OCI-LY3 (cell line): ENCODE measurements at regions not wholly inside any gene's neighbourhood (a gene's known extent, or its start where the extent isn't known, plus 50 kb on each side); places are given as distances from the start of the nearest gene placed in this dataset.
"Not testable (repeated sequence)": the region's sequence is repeated elsewhere in the genome, so short reads cannot be mapped to it uniquely, and the experiment has no call there.

Experiments
- H2AFZ ChIP-seq: fragments of 200-600, 300-600 bp; shearing (Covaris generic); 2 replicates; pipeline ENCODE4 v1.6.0; 2014; ENCODE audit warnings: antibody characterized with exemption, low read depth, low read length
- H3K27ac ChIP-seq: fragments of 200-600, 300-600 bp; sonication (generic); 2 replicates; pipeline ENCODE4 v1.5.1; 2014; ENCODE audit warnings: mild to moderate bottlenecking, low read length, moderate library complexity, mixed read lengths
- H3K27me3 ChIP-seq: fragments of 200-600, 300-600 bp; sonication (generic); 2 replicates; pipeline ENCODE4 v1.6.1; 2014; ENCODE audit warnings: low read depth, low read length, mixed read lengths
- H3K36me3 ChIP-seq: fragments of 200-600, 300-600 bp; sonication (generic); replicated peaks from 2 replicates; pipeline ENCODE3; 2014; ENCODE audit warnings: low read depth, low read length, mixed read lengths
- H3K4me1 ChIP-seq: fragments of 300-600, 200-600 bp; sonication (generic); 2 replicates; pipeline ENCODE4 v1.6.1; 2014; ENCODE audit warnings: low read length, mixed read lengths
- H3K4me2 ChIP-seq: fragments of 200-600, 300-600 bp; sonication (generic); 2 replicates; pipeline ENCODE4 v1.6.1; 2014; ENCODE audit warnings: low read length, mixed read lengths
- H3K4me3 ChIP-seq: fragments of 300-600, 200-600 bp; sonication (generic); 2 replicates; pipeline ENCODE4 v1.5.1; 2014; ENCODE audit warnings: antibody characterized with exemption, mild to moderate bottlenecking, low read length, moderate library complexity
- H3K79me2 ChIP-seq: fragments of 300-600, 200-600 bp; shearing (Covaris generic); 2 replicates; pipeline ENCODE4 v1.6.1; 2014; ENCODE audit warnings: mild to moderate bottlenecking, low read length, mixed read lengths
- H3K9ac ChIP-seq: fragments of 300-600, 200-600 bp; shearing (Covaris generic); 2 replicates; pipeline ENCODE4 v1.6.0; 2014; ENCODE audit warnings: mild to moderate bottlenecking, low read length, moderate library complexity
- H3K9me3 ChIP-seq: fragments of 200-600, 300-600 bp; shearing (Covaris generic); 2 replicates; pipeline ENCODE4 v1.6.1; 2014; ENCODE audit warnings: low read length, mixed read lengths; ENCODE audit not compliant: insufficient read depth
- H4K20me1 ChIP-seq: fragments of 200-600, 300-600 bp; sonication (generic); 2 replicates; pipeline ENCODE4 v1.6.1; 2016; ENCODE audit warnings: low read length, mixed read lengths; ENCODE audit not compliant: insufficient read depth
- EZH2phosphoT487 ChIP-seq: fragments of 200-600 bp; shearing (Covaris generic); IDR thresholded peaks from 2 replicates; pipeline ENCODE4 v1.6.1; 2018; ENCODE audit warnings: antibody characterized with exemption, mixed run types, low read depth
- TF ChIP-seq, protein P1 (sequence below): fragments of 200-600, 300-600 bp; sonication (generic); IDR thresholded peaks from 2 replicates; pipeline ENCODE4 v1.5.1; 2014; ENCODE audit warnings: antibody characterized with exemption, low read length, low read depth

DNA sequence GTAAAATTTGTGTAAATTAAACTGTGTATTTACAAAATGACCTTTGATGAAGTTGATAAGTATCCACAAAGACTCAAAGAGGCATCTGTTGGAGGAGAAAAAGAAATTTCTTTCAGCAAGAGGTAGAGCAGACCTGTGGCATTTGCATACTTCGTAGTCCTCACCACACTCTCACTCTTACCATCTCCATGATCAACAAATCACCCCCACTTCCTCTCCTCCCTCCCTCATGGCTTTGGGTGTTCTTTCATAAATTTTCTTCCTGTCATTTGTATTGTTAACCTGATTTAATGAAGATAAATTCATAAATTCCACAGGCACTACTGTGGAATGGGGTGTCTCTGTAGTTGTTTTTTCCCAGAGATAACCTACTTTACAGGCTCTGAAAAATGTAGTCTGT is 366.5 kb downstream of the ZNF674 start:
- TF ChIP-seq, protein P1, sequence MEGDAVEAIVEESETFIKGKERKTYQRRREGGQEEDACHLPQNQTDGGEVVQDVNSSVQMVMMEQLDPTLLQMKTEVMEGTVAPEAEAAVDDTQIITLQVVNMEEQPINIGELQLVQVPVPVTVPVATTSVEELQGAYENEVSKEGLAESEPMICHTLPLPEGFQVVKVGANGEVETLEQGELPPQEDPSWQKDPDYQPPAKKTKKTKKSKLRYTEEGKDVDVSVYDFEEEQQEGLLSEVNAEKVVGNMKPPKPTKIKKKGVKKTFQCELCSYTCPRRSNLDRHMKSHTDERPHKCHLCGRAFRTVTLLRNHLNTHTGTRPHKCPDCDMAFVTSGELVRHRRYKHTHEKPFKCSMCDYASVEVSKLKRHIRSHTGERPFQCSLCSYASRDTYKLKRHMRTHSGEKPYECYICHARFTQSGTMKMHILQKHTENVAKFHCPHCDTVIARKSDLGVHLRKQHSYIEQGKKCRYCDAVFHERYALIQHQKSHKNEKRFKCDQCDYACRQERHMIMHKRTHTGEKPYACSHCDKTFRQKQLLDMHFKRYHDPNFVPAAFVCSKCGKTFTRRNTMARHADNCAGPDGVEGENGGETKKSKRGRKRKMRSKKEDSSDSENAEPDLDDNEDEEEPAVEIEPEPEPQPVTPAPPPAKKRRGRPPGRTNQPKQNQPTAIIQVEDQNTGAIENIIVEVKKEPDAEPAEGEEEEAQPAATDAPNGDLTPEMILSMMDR = no peak
- TF ChIP-seq EZH2phosphoT487 = no peak
- H4K20me1 ChIP-seq = no peaks in the 10 kb centered on the region
- no peaks in the 10 kb centered on the region for H3K36me3 ChIP-seq
- H2AFZ ChIP-seq = no peak overlapping the region
- H3K27me3 ChIP-seq = no peaks in the 10 kb centered on the region
- no peak overlapping the region for H3K27ac ChIP-seq
- no peak overlapping the region for H3K9ac ChIP-seq
- H3K4me3 ChIP-seq = no peak overlapping the region
- no peaks in the 10 kb centered on the region for H3K79me2 ChIP-seq
- peaks cover 11% of the 10 kb centered on the region for H3K4me1 ChIP-seq
- H3K9me3 ChIP-seq = no peaks in the 10 kb centered on the region
- no peak overlapping the region for H3K4me2 ChIP-seq

DNA sequence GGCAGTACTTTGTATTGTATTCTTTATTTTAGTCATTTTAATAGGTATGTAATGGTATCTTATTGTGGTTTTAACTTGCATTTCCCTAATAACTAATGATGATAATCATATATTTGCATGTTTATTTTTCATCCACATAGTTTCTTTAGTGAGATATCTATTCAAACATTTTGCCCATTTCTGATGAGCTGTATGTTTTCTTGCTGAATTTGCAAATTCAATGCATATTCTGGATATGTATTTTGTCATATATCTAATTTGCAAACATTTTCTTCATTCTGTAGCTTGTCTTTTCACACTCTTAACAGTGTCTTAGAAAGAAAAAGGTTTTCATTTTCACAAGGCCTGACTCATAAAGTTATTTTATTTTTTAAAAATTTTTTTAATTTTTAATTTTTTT is 372.1 kb downstream of the ZNF674 start:
- Histone ChIP-seq H3K9ac (no peak overlapping the region), H2AFZ (no peak overlapping the region), H3K79me2 (no peaks in the 10 kb centered on the region), H3K27ac (no peak overlapping the region), H3K36me3 (no peaks in the 10 kb centered on the region), H3K4me2 (no peak overlapping the region), H4K20me1 (no peaks in the 10 kb centered on the region), H3K4me1 (no peaks in the 10 kb centered on the region), H3K9me3 (no peaks in the 10 kb centered on the region), H3K4me3 (no peak overlapping the region), H3K27me3 (no peaks in the 10 kb centered on the region)
- TF ChIP-seq EZH2phosphoT487 = no peak
- TF ChIP-seq, protein P1 = no peak

DNA sequence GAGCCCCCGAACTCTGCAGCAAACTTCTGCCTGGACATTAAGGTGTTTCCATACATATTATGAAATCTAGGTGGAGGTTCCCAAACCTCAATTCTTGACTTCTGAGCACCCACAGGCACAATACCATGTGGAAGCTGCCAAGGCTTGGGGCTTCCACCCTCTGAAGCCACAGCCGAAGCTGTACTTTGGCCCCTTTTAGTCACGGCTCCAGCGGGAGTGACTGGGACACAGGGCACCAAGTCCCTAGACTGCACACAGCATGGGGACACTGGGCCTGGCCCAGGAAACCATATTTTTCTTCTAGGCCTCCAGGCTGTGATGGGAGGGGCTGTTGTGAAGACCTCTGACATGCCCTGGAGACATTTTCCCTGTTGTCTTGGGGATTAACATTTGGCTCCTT is 373.8 kb downstream of the ZNF674 start:
- not testable (repeated sequence) for H2AFZ ChIP-seq, H3K27me3 ChIP-seq, H3K79me2 ChIP-seq, H3K27ac ChIP-seq, H3K4me2 ChIP-seq, H3K9me3 ChIP-seq, H3K36me3 ChIP-seq, H3K9ac ChIP-seq, H3K4me1 ChIP-seq, H4K20me1 ChIP-seq, H3K4me3 ChIP-seq

DNA sequence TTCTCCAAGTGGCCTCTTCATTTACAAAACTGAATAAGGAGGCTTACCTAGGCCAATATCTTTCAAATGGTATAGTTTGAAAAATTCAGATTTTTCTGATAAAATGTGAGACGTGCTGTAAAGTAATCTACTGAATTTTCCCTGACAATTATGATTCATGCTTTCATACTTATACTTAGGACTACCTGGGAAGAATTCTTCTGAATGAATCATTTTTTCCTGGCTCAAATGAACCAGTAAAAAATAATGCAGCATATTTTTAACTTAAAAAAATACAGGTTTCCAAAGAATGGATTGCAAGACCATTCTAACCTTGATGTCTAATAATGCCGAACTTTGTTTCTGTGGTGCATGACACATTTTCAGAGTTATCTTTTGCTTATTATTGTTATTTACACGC is 375.4 kb downstream of the ZNF674 start:
- Histone ChIP-seq H3K27me3 (no peaks in the 10 kb centered on the region; the same call in 1 of the 2 replicates), H3K9me3 (no peaks in the 10 kb centered on the region), H2AFZ (no peak overlapping the region), H3K27ac (no peak overlapping the region), H4K20me1 (no peaks in the 10 kb centered on the region), H3K4me2 (no peak overlapping the region), H3K79me2 (no peaks in the 10 kb centered on the region), H3K36me3 (no peaks in the 10 kb centered on the region), H3K4me1 (no peaks in the 10 kb centered on the region), H3K4me3 (no peak overlapping the region), H3K9ac (no peak overlapping the region)
- no peak for TF ChIP-seq EZH2phosphoT487
- TF ChIP-seq, protein P1 = no peak

DNA sequence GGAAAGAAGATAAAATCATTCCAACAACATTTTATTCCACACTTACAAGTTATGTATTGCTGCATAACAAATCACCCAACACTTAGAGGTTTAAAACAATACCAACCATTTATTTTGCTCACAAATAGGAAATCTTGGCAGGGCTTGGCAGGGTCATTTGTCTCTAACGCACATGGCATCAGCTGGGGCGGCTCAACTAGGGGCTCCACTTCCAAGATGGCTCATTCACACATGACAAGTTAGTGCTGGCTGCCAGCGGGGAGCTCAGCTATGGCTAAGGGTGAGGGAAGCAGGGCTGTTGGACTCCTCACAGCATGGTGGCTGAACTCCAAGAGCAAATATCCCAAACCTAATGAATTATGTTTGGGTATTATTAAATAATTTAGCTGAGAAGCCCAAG is 377.0 kb downstream of the ZNF674 start:
- Histone ChIP-seq H3K79me2 (no peaks in the 10 kb centered on the region), H3K4me1 (no peaks in the 10 kb centered on the region), H2AFZ (no peak overlapping the region), H3K9me3 (no peaks in the 10 kb centered on the region), H4K20me1 (no peaks in the 10 kb centered on the region), H3K27ac (no peak overlapping the region), H3K36me3 (no peaks in the 10 kb centered on the region), H3K4me2 (no peak overlapping the region), H3K4me3 (no peak overlapping the region), H3K9ac (no peak overlapping the region), H3K27me3 (no peaks in the 10 kb centered on the region; the same call in 1 of the 2 replicates)
- no peak for TF ChIP-seq EZH2phosphoT487
- TF ChIP-seq, protein P1 = no peak
